ENCODE measurements at regions not wholly inside any gene's neighbourhood (a gene's known extent, or its start where the extent isn't known, plus 50 kb on each side); places are given as distances from the start of the nearest gene placed in this dataset.

DNA sequence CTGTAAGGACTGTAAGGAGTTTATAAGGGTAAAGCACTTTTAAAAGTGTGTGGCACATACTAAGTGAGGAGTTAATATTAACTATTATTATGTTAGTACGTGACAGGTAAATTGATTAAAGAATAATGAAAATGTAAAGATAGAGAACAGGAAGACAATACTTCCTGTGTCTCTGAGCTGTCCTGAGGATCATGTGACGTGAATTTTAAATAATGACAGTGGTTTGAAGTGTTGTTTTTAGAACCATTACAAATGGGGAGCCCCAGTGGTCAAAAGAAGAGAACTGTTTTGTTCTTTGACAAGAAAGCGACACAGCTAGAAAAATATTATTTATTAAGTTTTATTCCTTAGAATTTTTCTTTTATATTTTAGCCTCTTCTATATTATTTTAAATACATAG lies 241.2 kb upstream of the STARD13 start:
- 0 out of 2 replicates have a peak, but pooled peaks have one; percentile 3 for TF ChIP-seq CTCF (conservative IDR thresholded peaks at IDR 0.05)
- TF ChIP-seq ZFX (IDR thresholded peaks at IDR 0.05) = no peak

Measured in C4-2B (cell line).